Esophagus muscularis mucosa (tissue), 4 donors: ENCODE measurements at regions not wholly inside any gene's neighbourhood (a gene's known extent, or its start where the extent isn't known, plus 50 kb on each side); places are given as distances from the start of the nearest gene placed in this dataset.
"Not testable (repeated sequence)": the region's sequence is repeated elsewhere in the genome, so short reads cannot be mapped to it uniquely, and the experiment has no call there.

Source experiments
- CTCF ChIP-seq, 3 experiments: fragments of 200-600 bp in 2 of 3; fragments of 450-650 bp in 1 of 3; sonication (generic) in 2 of 3; IDR thresholded peaks; one replicate each; pipeline ENCODE4 v1.5.1; 2017 to 2019; ENCODE audit warnings: antibody characterized with exemption in 3 of 3, mild to moderate bottlenecking in 2 of 3, moderate library complexity in 1 of 3
- EP300 ChIP-seq: sonication (generic); formaldehyde crosslinking; IDR thresholded peaks from one replicate; pipeline ENCODE4 v1.6.1; 2017; ENCODE audit warnings: antibody characterized with exemption
- POLR2A ChIP-seq: fragments of 450-650 bp; IDR thresholded peaks from one replicate; pipeline ENCODE4 v1.6.1; 2017; ENCODE audit warnings: antibody characterized with exemption, moderate library complexity, mild to moderate bottlenecking, low read depth
- POLR2AphosphoS5 ChIP-seq, 2 donors: sonication (generic); formaldehyde crosslinking; IDR thresholded peaks; one replicate each; pipeline ENCODE4 v1.6.1; 2017; ENCODE audit warnings: antibody characterized with exemption in 2 of 2

- not testable (repeated sequence) for TF ChIP-seq CTCF (IDR thresholded peaks at IDR 0.05); POLR2A; POLR2AphosphoS5 (IDR thresholded peaks at IDR 0.05); EP300
Observed at GRCh38 chr2:62386378-62386777, 119.6 kb downstream of the TMEM17 start.
